Daoy (cell line): ENCODE measurements at regions not wholly inside any gene's neighbourhood (a gene's known extent, or its start where the extent isn't known, plus 50 kb on each side); places are given as distances from the start of the nearest gene placed in this dataset.

ENCODE experiments used
- DNase-seq: peaks from one replicate; pipeline ENCODE4 v3.0.0-alpha.2; 2015; ENCODE audit warnings: low read depth

DNA sequence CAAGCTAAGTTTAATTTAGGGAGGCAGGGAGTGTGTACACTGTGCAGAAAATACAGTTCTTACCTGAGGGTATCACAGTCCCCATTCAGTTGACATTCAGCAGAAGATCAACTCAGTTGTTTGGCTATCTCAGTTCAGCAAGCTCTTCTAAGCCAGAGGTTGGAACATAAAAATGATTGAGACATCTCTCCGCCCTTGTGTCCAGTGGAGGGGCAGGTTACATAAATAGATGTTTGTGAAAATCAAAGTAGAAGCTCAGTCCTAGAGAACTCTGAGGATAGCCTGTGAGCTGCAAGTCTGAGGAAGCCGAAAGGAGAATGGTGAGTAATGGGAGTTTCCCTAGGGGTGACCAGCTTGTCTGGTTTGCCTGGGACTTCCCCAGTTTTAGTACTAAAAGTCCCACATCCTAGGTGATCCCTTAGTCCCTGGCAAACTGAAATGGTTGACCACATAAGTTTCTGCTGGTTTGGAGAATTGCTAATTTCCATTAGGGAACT, 251.4 kb upstream of the ATP2B1 start:
- DNase-seq, result peak; percentile 83

- no peak for DNase-seq
Observed at GRCh38 chr12:89959179-89959578, 250.5 kb upstream of the ATP2B1 start.

DNA sequence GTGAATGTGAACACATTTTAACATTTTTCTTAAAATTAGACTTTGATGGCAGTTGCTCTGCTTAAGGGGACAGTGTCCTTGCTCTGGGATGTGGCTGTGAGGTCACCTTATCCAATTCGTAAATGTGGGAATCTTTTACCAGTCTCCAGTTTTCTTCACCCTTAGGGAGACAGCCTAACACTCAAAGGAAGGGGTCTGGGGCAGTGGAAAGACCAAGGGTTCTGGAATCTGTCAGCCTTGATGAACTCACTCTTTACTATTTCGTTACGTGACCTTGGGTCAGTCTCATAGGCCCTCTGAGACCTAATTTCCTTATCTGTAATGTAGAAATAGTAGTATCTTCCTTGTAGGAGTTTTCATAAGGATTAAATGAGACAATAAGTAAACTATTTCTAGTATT, 245.6 kb upstream of the ATP2B1 start:
- DNase-seq, result no peak

GRCh38 chr12:89951694-89952060, 243.0 kb upstream of the ATP2B1 start:
- DNase-seq, result no peak

DNA sequence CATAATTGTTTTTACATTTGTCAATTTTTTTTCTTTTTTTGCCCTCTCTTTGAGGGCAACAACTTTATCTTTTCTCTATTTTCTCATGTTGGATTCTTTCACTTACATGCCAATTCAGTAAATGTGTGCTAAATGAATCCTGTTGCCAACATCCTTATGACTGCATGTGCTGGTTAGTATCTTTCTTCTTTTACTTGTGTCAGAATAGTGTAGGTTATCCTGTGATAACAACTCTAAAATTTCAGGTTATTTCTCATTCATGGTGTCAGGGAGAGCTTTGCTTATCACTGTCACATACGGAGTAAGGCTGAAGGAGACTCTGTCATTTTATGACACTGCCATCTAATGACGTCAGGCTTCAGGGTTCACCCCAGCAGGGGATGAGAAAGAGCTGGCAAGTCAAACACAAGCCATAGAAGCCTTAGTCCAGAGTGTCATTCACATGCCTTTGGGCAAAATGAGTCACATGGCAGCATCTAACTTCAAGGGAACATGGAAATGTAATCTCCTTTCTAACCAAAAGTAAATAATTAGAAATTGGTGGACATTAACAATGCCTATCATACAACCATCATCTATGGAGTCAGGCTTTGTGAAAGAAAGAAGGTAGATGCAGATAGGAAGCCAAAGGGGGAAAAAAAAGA, 242.5 kb upstream of the ATP2B1 start:
- DNase-seq, result peak; percentile 88

DNA sequence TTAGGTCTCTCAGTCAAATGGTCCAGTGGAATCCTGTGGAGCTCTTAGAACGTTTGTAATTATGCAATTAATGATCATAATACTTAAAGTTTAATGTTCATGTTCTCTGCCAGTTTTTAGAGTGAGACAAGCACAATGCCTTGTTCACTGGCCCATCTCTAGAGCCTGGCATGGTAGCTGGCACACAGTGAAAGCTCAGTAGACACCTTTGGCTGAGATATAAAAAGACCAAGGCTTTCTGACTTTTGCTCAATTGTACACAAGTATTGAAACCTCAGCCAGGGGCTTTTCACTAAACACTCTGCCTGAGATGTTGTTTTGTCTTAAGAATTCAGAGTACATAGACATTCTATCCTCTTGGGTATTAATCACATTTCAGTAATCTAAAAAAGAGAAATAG, 241.8 kb upstream of the ATP2B1 start:
- DNase-seq, result no peak

DNA sequence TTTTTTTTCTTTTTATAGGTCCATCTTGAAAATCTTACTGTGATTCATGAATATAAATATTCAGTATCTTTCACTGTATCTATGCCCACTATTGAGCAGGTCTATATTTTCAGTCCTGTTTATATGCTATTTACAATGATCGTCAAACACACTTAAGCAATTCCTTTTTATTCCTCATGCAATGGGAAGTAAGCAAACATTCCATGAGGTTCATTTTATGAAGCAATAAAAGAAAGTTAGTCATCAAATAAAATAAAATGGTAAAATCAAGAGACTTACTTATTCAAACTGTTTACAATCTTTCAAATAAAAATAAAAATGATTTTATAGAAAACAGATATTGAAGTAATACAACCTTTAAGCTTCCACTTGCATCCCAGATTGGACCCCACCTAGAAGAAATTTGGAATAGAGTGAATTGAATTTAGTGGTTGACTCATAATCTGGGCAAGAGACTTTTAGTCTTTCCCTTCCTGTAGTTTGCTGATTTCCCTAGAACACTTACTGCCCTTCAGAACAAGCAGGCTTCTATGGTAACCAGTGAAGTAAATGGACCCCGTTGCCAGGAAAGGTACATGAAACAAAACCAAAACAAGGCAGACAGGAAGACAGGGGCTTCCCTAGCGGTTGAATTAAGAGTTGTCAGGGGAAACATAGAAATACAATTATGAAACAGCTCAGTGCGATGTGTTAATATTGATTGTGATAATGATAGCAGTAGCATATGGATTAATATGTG, 241.0 kb upstream of the ATP2B1 start:
- peak; percentile 83 for DNase-seq

DNA sequence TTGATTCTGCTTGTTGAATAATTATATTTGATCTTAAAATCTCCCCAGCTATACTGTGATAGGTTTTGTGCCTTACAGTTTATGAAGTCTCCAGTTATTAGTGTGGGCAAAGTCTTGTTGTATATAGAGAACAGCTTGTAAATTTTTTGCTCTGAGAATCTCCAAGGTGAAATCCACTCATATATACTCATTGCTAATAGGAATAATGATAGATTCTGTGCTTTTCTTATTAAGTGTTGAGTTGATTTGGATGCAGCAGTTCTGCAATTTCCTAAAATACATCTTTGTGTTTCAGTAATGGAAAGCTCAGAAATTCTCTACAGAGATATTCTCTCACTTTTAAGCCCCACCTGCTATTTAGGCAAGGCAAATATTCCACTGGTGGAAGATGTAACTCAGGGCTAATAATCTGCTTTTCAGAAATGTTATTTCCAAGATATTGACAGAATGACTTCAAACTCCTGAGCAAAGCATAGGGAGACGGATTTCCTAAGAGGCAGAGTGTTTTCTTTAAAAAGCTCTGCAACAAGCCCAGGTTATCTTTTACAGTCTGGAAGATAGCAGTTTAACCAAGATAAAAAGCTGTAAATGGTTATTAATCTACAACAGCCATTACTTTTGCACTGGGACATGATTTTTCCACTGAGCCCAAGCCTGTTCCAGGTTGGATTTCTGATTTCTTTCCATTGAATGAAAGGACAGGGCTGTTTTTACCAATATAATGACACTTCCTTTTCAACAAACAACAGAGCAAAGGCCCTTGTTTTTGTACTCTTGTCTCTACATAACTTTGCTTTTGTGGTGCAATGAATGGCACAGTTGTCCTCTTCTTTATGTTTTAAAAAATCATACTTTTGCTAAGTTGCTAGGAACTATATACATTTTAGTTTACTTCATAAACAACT, 239.9 kb upstream of the ATP2B1 start:
- DNase-seq, result no peak

GRCh38 chr12:89947437-89948270, 239.0 kb upstream of the ATP2B1 start:
- DNase-seq, result peak; percentile 65

- no peak for DNase-seq
Observed at GRCh38 chr12:89946518-89947135, 238.0 kb upstream of the ATP2B1 start.

GRCh38 chr12:89945123-89945522, 236.5 kb upstream of the ATP2B1 start:
- DNase-seq, result no peak

GRCh38 chr12:89943463-89943862, 234.8 kb upstream of the ATP2B1 start:
- DNase-seq, result no peak

DNA sequence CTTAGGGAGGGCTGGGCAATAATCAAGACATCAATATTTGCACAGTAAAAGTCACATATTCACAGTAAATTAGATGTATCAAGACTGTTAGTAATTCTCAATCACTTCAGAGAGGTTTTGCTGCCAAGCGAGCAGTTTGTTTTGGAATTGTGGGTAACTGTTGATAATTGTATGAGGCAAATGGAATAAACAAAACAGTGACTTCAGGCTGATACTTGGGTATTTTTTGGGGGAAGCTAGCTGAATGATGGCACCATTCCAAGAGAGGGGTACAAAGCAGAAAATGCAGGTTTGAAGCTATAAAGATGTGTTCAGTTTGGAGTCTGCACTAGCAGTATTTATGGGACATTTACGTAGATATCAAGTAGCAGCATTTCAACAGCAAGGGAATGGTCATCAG, 232.8 kb upstream of the ATP2B1 start:
- DNase-seq, result no peak

- no peak for DNase-seq
Observed at GRCh38 chr12:89939522-89940215, 231.0 kb upstream of the ATP2B1 start.

DNA sequence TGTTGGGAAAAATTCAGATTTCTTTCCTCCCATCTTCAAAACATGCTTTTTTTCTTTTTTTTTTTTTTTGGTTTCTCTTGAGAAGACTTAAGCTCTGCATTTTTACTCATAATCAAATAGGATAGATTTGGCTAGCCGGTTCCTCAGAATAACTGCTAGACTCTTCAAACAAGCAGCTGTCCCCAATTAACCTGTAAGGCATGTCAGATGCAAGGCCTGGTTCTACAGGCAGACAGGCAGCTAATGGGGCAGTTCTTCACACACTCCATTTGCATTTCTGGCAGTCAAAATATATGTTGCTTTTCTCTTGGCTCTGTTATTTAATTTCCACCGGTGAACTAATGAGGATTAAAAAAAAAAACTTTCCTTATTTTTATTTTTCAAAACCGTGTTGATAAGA, 228.0 kb upstream of the ATP2B1 start:
- DNase-seq, result no peak

GRCh38 chr12:89935850-89936249, 227.2 kb upstream of the ATP2B1 start:
- no peak for DNase-seq

- DNase-seq, result no peak
Observed at GRCh38 chr12:89933911-89934310, 225.3 kb upstream of the ATP2B1 start.

DNA sequence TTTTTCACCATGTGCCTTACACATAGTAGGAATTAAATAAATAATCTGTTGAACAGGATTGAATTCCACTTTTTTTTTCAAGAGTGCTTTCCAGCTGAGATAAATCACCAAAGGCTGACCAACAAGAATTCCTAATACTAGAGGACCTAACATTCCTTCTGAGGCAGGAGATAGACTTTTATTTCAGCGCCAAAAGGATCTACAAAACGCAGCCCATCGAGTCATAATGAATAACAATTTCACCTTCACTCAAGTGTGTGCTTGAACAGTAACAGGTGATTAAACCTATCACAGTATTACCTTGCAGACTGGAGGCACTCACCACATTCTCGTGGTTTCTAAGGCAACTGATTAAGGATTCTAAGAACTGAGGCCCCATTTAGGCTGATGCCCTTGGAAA, 224.3 kb upstream of the ATP2B1 start:
- no peak for DNase-seq

- no peak for DNase-seq
Observed at GRCh38 chr12:89928467-89928866, 219.8 kb upstream of the ATP2B1 start.

DNA sequence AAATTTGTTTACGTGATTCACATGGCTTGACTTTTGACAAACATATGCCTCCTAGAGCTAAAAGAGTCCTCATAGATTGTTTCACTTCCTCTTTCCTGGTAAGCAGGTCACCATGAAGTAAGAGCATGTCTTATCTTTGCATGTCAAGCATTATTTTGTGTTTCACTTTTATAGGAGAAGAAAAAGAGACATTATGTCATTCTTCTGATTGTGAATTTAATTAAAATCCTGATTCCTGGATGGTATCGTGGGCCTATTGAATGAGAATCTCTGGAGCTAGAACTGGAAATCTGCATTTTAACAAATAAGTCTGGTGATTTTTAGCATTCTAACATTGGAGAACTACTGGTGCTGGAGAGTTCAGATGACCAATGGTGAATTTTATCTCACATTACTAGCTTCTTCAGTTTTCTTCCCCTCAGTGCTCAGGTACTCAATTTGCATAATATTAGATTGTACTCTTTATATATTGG, 218.6 kb upstream of the ATP2B1 start:
- DNase-seq, result no peak
